ENCODE measurements at regions not wholly inside any gene's neighbourhood (a gene's known extent, or its start where the extent isn't known, plus 50 kb on each side); places are given as distances from the start of the nearest gene placed in this dataset.
"Not testable (repeated sequence)": the region's sequence is repeated elsewhere in the genome, so short reads cannot be mapped to it uniquely, and the experiment has no call there.

DNA sequence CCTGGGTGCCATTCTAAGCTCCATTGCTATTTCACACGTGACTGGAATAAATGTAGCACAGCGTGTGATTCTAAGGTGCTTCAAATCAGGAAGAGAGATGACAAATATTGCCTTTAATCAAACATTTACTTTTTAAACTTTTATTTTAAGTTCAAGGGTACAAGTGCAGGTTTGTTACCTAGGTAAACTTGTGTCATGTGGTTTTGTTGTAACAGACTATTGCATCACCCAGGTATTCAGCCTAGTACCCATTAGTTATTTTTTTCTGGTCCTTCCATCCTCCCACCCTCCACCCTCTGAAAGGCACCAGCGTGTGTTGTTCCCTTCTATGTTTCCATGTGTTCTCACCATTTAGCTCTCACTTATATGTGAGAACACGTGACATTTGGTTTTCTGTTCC, 510.8 kb downstream of the PLOD2 start:
- no peak for DNase-seq (ENCODE audit: low spot score, unreplicated experiment)
- Mint-ChIP-seq H3K36me3 (ENCODE audit: insufficient read depth) (no peaks in the 10 kb centered on the region), H3K27me3 (no peaks in the 10 kb centered on the region), H3K9me3 (ENCODE audit: low read depth) (peaks cover 3% of the 10 kb centered on the region), H3K4me1 (ENCODE audit: low read depth) (peaks cover 2% of the 10 kb centered on the region), H3K4me3 (ENCODE audit: low read depth) (no peak overlapping the region), H3K27ac (no peak overlapping the region)
- no peak for TF ChIP-seq CTCF (IDR thresholded peaks at IDR 0.05; ENCODE audit: unreplicated experiment)

DNA sequence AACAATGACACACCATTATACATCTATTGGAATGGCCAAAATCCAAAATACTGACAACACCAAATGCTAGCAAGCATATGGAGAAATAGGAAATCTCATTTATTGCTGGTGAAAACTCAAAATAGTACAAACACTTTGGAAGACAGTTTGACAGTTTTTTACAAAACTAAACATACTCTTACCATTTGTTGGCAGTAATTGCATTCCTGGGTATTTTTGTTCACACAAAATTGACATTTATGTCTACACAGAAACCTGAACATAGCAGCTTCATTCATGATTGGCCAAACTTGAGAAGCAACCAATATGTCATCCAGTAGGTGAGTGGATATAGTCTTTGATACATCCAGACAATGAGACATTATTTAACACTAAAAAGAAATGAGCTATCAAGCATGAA, 489.9 kb downstream of the PLOD2 start:
- TF ChIP-seq CTCF (IDR thresholded peaks at IDR 0.05; ENCODE audit: unreplicated experiment), result no peak
- Mint-ChIP-seq H3K4me3 (ENCODE audit: low read depth) (no peak overlapping the region), H3K36me3 (ENCODE audit: insufficient read depth) (no peaks in the 10 kb centered on the region), H3K9me3 (ENCODE audit: low read depth) (no peaks in the 10 kb centered on the region), H3K27me3 (no peaks in the 10 kb centered on the region), H3K27ac (no peak overlapping the region), H3K4me1 (ENCODE audit: low read depth) (no peaks in the 10 kb centered on the region)
- no peak for DNase-seq (ENCODE audit: low spot score, unreplicated experiment)

DNA sequence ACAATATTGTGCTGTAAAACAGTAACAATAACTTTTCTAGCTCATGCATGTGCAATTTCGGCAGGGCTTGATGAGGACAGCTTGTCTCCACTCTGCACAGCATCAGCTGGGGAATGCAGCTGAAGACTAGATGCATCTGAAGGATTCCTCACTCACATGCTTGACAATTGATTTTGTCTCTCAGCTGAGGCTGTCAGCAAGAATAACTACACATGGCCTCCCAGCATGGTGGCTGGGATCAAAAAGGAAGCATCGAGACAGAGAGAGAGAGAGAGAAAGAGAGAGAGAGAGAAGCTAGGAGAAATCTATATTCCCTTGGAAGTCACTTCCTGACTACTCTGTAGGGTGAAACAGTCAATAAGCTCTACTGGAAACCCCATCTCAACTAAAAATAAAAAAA, 487.1 kb downstream of the PLOD2 start:
- H3K27ac Mint-ChIP-seq, result no peak overlapping the region
- H3K4me1 Mint-ChIP-seq (ENCODE audit: low read depth), result no peaks in the 10 kb centered on the region
- DNase-seq (ENCODE audit: low spot score, unreplicated experiment), result no peak
- no peaks in the 10 kb centered on the region for H3K27me3 Mint-ChIP-seq
- H3K36me3 Mint-ChIP-seq (ENCODE audit: insufficient read depth), result no peaks in the 10 kb centered on the region
- TF ChIP-seq CTCF (IDR thresholded peaks at IDR 0.05; ENCODE audit: unreplicated experiment), result no peak
- no peaks in the 10 kb centered on the region for H3K9me3 Mint-ChIP-seq (ENCODE audit: low read depth)
- H3K4me3 Mint-ChIP-seq (ENCODE audit: low read depth), result no peak overlapping the region

GRCh38 chr3:145678401-145678800, 482.6 kb downstream of the PLOD2 start:
- no peak for TF ChIP-seq CTCF (IDR thresholded peaks at IDR 0.05; ENCODE audit: unreplicated experiment)

GRCh38 chr3:145681181-145681580, 479.8 kb downstream of the PLOD2 start:
- Mint-ChIP-seq H3K9me3 (ENCODE audit: low read depth) (no peaks in the 10 kb centered on the region), H3K4me3 (ENCODE audit: low read depth) (no peak overlapping the region), H3K36me3 (ENCODE audit: insufficient read depth) (no peaks in the 10 kb centered on the region), H3K27me3 (no peaks in the 10 kb centered on the region), H3K4me1 (ENCODE audit: low read depth) (no peaks in the 10 kb centered on the region), H3K27ac (no peak overlapping the region)
- no peak for TF ChIP-seq CTCF (IDR thresholded peaks at IDR 0.05; ENCODE audit: unreplicated experiment)
- no peak for DNase-seq (ENCODE audit: low spot score, unreplicated experiment)

More at GRCh38 chr3:145678401-145678800, 482.6 kb downstream of the PLOD2 start:
- Mint-ChIP-seq H3K9me3 (ENCODE audit: low read depth) (no peaks in the 10 kb centered on the region), H3K4me3 (ENCODE audit: low read depth) (no peak overlapping the region), H3K4me1 (ENCODE audit: low read depth) (no peaks in the 10 kb centered on the region), H3K27ac (no peak overlapping the region), H3K27me3 (no peaks in the 10 kb centered on the region), H3K36me3 (ENCODE audit: insufficient read depth) (no peaks in the 10 kb centered on the region)
- no peak for DNase-seq (ENCODE audit: low spot score, unreplicated experiment)

DNA sequence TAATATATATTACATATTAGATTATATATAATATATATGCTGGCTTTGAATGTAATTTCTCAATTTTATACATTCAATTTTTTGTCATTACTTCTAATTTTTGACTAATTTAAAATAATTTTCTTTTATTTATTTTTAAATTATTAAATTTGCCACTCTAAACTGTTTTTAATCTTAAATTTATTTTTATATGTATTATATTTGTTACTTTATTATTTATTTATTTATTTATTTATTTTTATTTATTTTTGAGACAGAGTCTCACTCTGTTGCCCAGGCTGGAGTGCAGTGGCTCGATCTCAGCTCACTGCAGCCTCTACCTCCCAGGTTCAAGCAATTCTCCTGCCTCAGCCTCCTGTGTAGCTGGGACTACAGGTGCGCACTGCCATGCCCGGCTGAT, 473.0 kb downstream of the PLOD2 start:
- not testable (repeated sequence) for H3K27me3 Mint-ChIP-seq; H3K27ac Mint-ChIP-seq; H3K4me1 Mint-ChIP-seq (ENCODE audit: low read depth); H3K36me3 Mint-ChIP-seq (ENCODE audit: insufficient read depth); H3K9me3 Mint-ChIP-seq (ENCODE audit: low read depth); DNase-seq (ENCODE audit: low spot score, unreplicated experiment); H3K4me3 Mint-ChIP-seq (ENCODE audit: low read depth)

Measured in progenitor cell of endocrine pancreas (in vitro differentiated cells).